AG10803 (cell line): ENCODE measurements at regions not wholly inside any gene's neighbourhood (a gene's known extent, or its start where the extent isn't known, plus 50 kb on each side); places are given as distances from the start of the nearest gene placed in this dataset.

Experiments
- DNase-seq: peaks from one replicate; pipeline ENCODE4 v3.0.0; 2010; ENCODE audit warnings: low read depth
- H3K4me3 ChIP-seq: 2 replicates; pipeline ENCODE4 v1.5.1; 2011; ENCODE audit warnings: mild to moderate bottlenecking, low read length, control low read depth
- TF ChIP-seq, protein P1 (sequence below): conservative IDR thresholded peaks from 2 replicates; pipeline ENCODE4 v1.5.1; 2011; ENCODE audit warnings: mild to moderate bottlenecking, low read length, control low read depth, inconsistent platforms

GRCh38 chrX:45777366-45777765, 576.7 kb upstream of the DIPK2B start:
- no peak overlapping the region for H3K4me3 ChIP-seq
- no peak for DNase-seq
- TF ChIP-seq, protein P1, sequence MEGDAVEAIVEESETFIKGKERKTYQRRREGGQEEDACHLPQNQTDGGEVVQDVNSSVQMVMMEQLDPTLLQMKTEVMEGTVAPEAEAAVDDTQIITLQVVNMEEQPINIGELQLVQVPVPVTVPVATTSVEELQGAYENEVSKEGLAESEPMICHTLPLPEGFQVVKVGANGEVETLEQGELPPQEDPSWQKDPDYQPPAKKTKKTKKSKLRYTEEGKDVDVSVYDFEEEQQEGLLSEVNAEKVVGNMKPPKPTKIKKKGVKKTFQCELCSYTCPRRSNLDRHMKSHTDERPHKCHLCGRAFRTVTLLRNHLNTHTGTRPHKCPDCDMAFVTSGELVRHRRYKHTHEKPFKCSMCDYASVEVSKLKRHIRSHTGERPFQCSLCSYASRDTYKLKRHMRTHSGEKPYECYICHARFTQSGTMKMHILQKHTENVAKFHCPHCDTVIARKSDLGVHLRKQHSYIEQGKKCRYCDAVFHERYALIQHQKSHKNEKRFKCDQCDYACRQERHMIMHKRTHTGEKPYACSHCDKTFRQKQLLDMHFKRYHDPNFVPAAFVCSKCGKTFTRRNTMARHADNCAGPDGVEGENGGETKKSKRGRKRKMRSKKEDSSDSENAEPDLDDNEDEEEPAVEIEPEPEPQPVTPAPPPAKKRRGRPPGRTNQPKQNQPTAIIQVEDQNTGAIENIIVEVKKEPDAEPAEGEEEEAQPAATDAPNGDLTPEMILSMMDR: no peak

GRCh38 chrX:45775468-45775867, 574.8 kb upstream of the DIPK2B start:
- H3K4me3 ChIP-seq: peak overlapping the region; percentile 29
- TF ChIP-seq, protein P1: no peak
- peak; percentile 84 for DNase-seq

DNA sequence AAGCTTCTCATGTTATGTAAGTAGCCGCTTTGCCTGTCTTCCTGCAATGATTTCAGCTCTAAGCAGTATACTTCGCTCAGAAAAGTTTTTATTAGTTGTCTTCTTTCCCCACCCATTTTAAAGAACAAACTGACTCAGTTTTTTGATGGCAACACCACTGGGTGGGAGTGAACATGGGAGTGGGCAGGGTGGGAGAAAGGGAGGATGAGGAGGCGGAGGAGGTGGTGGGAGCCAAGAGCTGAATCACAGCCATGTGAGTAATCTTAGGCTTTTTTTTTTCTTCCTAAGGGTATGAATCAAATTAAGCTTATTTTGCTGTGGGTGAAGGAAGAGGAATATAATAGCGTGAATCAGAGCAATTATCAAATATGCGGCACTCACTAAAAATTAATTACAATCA, 574.3 kb upstream of the DIPK2B start:
- DNase-seq: peak; percentile 85
- TF ChIP-seq, protein P1: no peak
- peak overlapping the region; percentile 29 for H3K4me3 ChIP-seq

DNA sequence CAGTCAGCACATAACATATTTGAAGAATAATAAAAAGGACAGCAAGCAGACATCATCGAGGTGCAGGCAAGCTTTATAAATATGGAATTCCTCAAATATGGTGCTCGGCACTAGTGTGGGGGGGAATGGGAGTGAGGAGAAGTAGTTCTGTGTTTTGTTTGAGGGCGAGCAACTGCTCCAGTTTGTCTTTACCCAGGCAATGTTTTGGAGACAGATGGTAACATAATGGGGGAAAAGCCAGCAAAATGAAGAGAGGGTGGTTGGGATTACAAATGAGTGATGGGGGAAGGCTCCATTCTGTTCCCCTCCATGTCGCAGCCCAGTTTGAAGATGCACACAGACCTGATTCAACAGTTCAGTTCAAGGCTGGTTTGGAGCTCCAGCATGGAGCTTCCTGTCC, 572.9 kb upstream of the DIPK2B start:
- DNase-seq: no peak
- no peak overlapping the region for H3K4me3 ChIP-seq
- TF ChIP-seq, protein P1: no peak

DNA sequence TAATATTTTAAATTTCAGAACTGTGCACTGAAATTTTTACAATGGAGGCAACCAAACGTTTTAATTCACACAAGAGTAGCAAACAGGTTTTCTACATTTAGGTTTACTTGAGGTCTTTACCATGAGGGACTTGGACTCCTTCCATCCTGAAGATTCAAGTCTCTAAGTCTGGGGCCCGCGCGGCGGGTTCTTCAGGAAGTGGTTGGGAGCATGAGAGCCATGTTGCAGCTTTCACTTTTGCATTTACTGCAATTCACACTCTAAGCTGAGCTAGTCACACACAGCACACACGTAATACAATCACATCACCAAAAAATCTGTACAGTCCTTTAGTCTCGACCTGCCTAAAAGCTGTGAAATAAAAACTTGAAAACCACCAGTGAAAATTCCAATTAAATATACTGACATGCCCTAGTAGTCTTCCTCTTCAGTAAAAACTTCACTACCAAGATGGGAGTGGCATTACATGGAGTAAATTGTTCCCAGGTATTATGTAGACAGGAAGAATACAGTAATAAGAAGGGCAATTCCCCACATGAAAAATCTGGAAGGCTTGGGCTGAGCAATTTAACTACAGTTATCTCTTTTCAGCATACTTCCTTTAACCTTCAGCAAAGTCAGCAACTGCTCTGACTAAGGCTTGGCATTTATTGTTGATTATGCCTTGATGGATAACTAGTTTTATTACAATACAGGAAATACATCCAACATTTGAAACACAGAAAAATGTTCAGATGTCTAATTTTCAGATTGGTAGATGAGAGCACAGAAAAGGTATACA, 571.1 kb upstream of the DIPK2B start:
- peak; percentile 68 for DNase-seq
- H3K4me3 ChIP-seq: peak overlapping the region; percentile 72
- TF ChIP-seq, protein P1: no peak

- peak overlapping the region; percentile 72 for H3K4me3 ChIP-seq
- DNase-seq: peak; percentile 93
- TF ChIP-seq, protein P1: no peak
These were observed 570.4 kb upstream of the DIPK2B start for GRCh38 chrX:45771114-45771513.
